ENCODE measurements at regions not wholly inside any gene's neighbourhood (a gene's known extent, or its start where the extent isn't known, plus 50 kb on each side); places are given as distances from the start of the nearest gene placed in this dataset.
"Not testable (repeated sequence)": the region's sequence is repeated elsewhere in the genome, so short reads cannot be mapped to it uniquely, and the experiment has no call there.

GRCh38 chr6:125640441-125641150 is 108.8 kb upstream of the HEY2 start:
- 93 to 97% methylated on average over 5 of the region's 5 CpGs for WGBS, 2 donors
- intact Hi-C loops (cut with DNase I) = no loop called here
- H3K4me1 ChIP-seq (ENCODE audit: control insufficient read depth in 1 of 2, insufficient read depth in 2 of 2, low read length in 2 of 2) = no peaks in the 10 kb centered on the region
- H3K36me3 ChIP-seq (ENCODE audit: control insufficient read depth in 1 of 2, insufficient read depth in 2 of 2, low read length in 1 of 2) = no peaks in the 10 kb centered on the region
- H3K4me3 ChIP-seq (ENCODE audit: low read length in 2 of 2) = no peak overlapping the region
- H3K27me3 ChIP-seq (ENCODE audit: control insufficient read depth in 1 of 2, insufficient read depth in 2 of 2, low read length in 1 of 2) = no peaks in the 10 kb centered on the region
- no peak for ATAC-seq (ENCODE audit: low FRiP score)
- no peak overlapping the region for H3K27ac ChIP-seq (ENCODE audit: low read depth in 1 of 2, low read length in 2 of 2)
- H3K9me3 ChIP-seq (ENCODE audit: control insufficient read depth, low read length) = no peaks in the 10 kb centered on the region
- no peak for DNase-seq

GRCh38 chr6:125643967-125644661 is 105.3 kb upstream of the HEY2 start:
- H3K27ac ChIP-seq (ENCODE audit: low read depth in 1 of 2, low read length in 2 of 2); intact Hi-C loops (cut with DNase I); H3K4me3 ChIP-seq (ENCODE audit: low read length in 2 of 2); DNase-seq; H3K27me3 ChIP-seq (ENCODE audit: control insufficient read depth in 1 of 2, insufficient read depth in 2 of 2, low read length in 1 of 2); H3K9me3 ChIP-seq (ENCODE audit: control insufficient read depth, low read length); ATAC-seq (ENCODE audit: low FRiP score); H3K4me1 ChIP-seq (ENCODE audit: control insufficient read depth in 1 of 2, insufficient read depth in 2 of 2, low read length in 2 of 2); H3K36me3 ChIP-seq (ENCODE audit: control insufficient read depth in 1 of 2, insufficient read depth in 2 of 2, low read length in 1 of 2): not testable (repeated sequence)
- 92 to 97% methylated on average over 21 to 27 of the region's 27 CpGs for WGBS, 2 donors

GRCh38 chr6:125647391-125647790 is 102.0 kb upstream of the HEY2 start:
- Histone ChIP-seq H3K36me3 (ENCODE audit: control insufficient read depth in 1 of 2, insufficient read depth in 2 of 2, low read length in 1 of 2) (no peaks in the 10 kb centered on the region), H3K4me3 (ENCODE audit: low read length in 2 of 2) (no peak overlapping the region), H3K27ac (ENCODE audit: low read depth in 1 of 2, low read length in 2 of 2) (no peak overlapping the region), H3K27me3 (ENCODE audit: control insufficient read depth in 1 of 2, insufficient read depth in 2 of 2, low read length in 1 of 2) (no peaks in the 10 kb centered on the region), H3K4me1 (ENCODE audit: control insufficient read depth in 1 of 2, insufficient read depth in 2 of 2, low read length in 2 of 2) (no peaks in the 10 kb centered on the region), H3K9me3 (ENCODE audit: control insufficient read depth, low read length) (no peaks in the 10 kb centered on the region)
- 97 to 98% methylated on average over 4 of the region's 4 CpGs for WGBS, 2 donors
- ATAC-seq (ENCODE audit: low FRiP score) (no peak), DNase-seq (no peak)
- intact Hi-C loops (cut with DNase I) = no loop called here

- H3K36me3 ChIP-seq (ENCODE audit: control insufficient read depth in 1 of 2, insufficient read depth in 2 of 2, low read length in 1 of 2); H3K9me3 ChIP-seq (ENCODE audit: control insufficient read depth, low read length); H3K4me1 ChIP-seq (ENCODE audit: control insufficient read depth in 1 of 2, insufficient read depth in 2 of 2, low read length in 2 of 2); H3K4me3 ChIP-seq (ENCODE audit: low read length in 2 of 2); H3K27me3 ChIP-seq (ENCODE audit: control insufficient read depth in 1 of 2, insufficient read depth in 2 of 2, low read length in 1 of 2); ATAC-seq (ENCODE audit: low FRiP score); DNase-seq; intact Hi-C loops (cut with DNase I); H3K27ac ChIP-seq (ENCODE audit: low read depth in 1 of 2, low read length in 2 of 2): not testable (repeated sequence)
Measured at GRCh38 chr6:125653752-125654151, 95.7 kb upstream of the HEY2 start.

GRCh38 chr6:125655511-125655910 is 93.9 kb upstream of the HEY2 start:
- no peak for DNase-seq
- Histone ChIP-seq H3K36me3 (ENCODE audit: control insufficient read depth in 1 of 2, insufficient read depth in 2 of 2, low read length in 1 of 2) (no peaks in the 10 kb centered on the region), H3K9me3 (ENCODE audit: control insufficient read depth, low read length) (no peaks in the 10 kb centered on the region), H3K27ac (ENCODE audit: low read depth in 1 of 2, low read length in 2 of 2) (no peak overlapping the region), H3K4me3 (ENCODE audit: low read length in 2 of 2) (no peak overlapping the region), H3K27me3 (ENCODE audit: control insufficient read depth in 1 of 2, insufficient read depth in 2 of 2, low read length in 1 of 2) (no peaks in the 10 kb centered on the region), H3K4me1 (ENCODE audit: control insufficient read depth in 1 of 2, insufficient read depth in 2 of 2, low read length in 2 of 2) (no peaks in the 10 kb centered on the region)
- intact Hi-C loops (cut with DNase I) = no loop called here
- ATAC-seq (ENCODE audit: low FRiP score) = no peak
- 98 to 100% methylated on average over 1 of the region's 1 CpG for WGBS, 2 donors

GRCh38 chr6:125656287-125656870 is 93.1 kb upstream of the HEY2 start:
- Histone ChIP-seq H3K4me1 (ENCODE audit: control insufficient read depth in 1 of 2, insufficient read depth in 2 of 2, low read length in 2 of 2) (no peaks in the 10 kb centered on the region), H3K27me3 (ENCODE audit: control insufficient read depth in 1 of 2, insufficient read depth in 2 of 2, low read length in 1 of 2) (no peaks in the 10 kb centered on the region), H3K36me3 (ENCODE audit: control insufficient read depth in 1 of 2, insufficient read depth in 2 of 2, low read length in 1 of 2) (no peaks in the 10 kb centered on the region), H3K4me3 (ENCODE audit: low read length in 2 of 2) (no peak overlapping the region), H3K9me3 (ENCODE audit: control insufficient read depth, low read length) (no peaks in the 10 kb centered on the region), H3K27ac (ENCODE audit: low read depth in 1 of 2, low read length in 2 of 2) (no peak overlapping the region)
- ATAC-seq (ENCODE audit: low FRiP score) (no peak), DNase-seq (no peak)
- WGBS, 2 donors = 89 to 90% methylated on average over 5 of the region's 5 CpGs
- intact Hi-C loops (cut with DNase I) = no loop called here

- Histone ChIP-seq H3K4me3 (ENCODE audit: low read length in 2 of 2) (no peak overlapping the region), H3K36me3 (ENCODE audit: control insufficient read depth in 1 of 2, insufficient read depth in 2 of 2, low read length in 1 of 2) (no peaks in the 10 kb centered on the region), H3K4me1 (ENCODE audit: control insufficient read depth in 1 of 2, insufficient read depth in 2 of 2, low read length in 2 of 2) (no peaks in the 10 kb centered on the region), H3K9me3 (ENCODE audit: control insufficient read depth, low read length) (no peaks in the 10 kb centered on the region), H3K27ac (ENCODE audit: low read depth in 1 of 2, low read length in 2 of 2) (no peak overlapping the region), H3K27me3 (ENCODE audit: control insufficient read depth in 1 of 2, insufficient read depth in 2 of 2, low read length in 1 of 2) (no peaks in the 10 kb centered on the region)
- no peak for ATAC-seq (ENCODE audit: low FRiP score)
- intact Hi-C loops (cut with DNase I) = no loop called here
- WGBS, 2 donors = 95 to 96% methylated on average over 5 of the region's 5 CpGs
- DNase-seq = no peak
Measured at GRCh38 chr6:125658136-125658535, 91.3 kb upstream of the HEY2 start.

- DNase-seq (peak in 1 of 2 donors; percentile 51), ATAC-seq (ENCODE audit: low FRiP score) (peak; percentile 65)
- no peaks in the 10 kb centered on the region for H3K9me3 ChIP-seq (ENCODE audit: control insufficient read depth, low read length)
- H3K27me3 ChIP-seq (ENCODE audit: control insufficient read depth in 1 of 2, insufficient read depth in 2 of 2, low read length in 1 of 2) = no peaks in the 10 kb centered on the region
- H3K36me3 ChIP-seq (ENCODE audit: control insufficient read depth in 1 of 2, insufficient read depth in 2 of 2, low read length in 1 of 2) = no peaks in the 10 kb centered on the region
- 27 to 35% methylated on average over 4 of the region's 4 CpGs for WGBS, 2 donors
- no peak overlapping the region for H3K27ac ChIP-seq (ENCODE audit: low read depth in 1 of 2, low read length in 2 of 2)
- intact Hi-C loops (cut with DNase I) = no loop called here
- no peak overlapping the region for H3K4me3 ChIP-seq (ENCODE audit: low read length in 2 of 2)
- no peaks in the 10 kb centered on the region for H3K4me1 ChIP-seq (ENCODE audit: control insufficient read depth in 1 of 2, insufficient read depth in 2 of 2, low read length in 2 of 2)
Measured at GRCh38 chr6:125658759-125659431, 90.5 kb upstream of the HEY2 start.
